ENCODE measurements at regions not wholly inside any gene's neighbourhood (a gene's known extent, or its start where the extent isn't known, plus 50 kb on each side); places are given as distances from the start of the nearest gene placed in this dataset.

DNA sequence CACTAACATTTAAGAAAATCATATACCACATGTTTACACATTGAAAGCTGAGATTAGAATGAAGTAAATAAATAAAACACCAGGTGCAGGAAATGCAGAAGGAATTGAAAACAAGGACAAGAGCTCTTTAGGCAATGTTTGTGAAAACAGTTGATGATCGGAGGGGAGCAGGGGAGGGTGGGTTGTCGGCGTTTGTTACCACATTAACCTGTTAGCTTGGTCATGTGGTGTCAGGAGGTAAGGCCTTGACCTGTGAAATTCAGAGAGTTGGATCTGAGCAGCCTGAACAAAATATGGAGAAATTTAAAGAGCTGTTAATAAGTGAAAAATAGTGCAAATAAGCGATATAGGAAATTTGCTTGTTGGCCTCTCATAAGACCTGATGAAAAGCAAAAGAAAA, 759.9 kb downstream of the PDHA2 start:
- TF ChIP-seq, protein P1, sequence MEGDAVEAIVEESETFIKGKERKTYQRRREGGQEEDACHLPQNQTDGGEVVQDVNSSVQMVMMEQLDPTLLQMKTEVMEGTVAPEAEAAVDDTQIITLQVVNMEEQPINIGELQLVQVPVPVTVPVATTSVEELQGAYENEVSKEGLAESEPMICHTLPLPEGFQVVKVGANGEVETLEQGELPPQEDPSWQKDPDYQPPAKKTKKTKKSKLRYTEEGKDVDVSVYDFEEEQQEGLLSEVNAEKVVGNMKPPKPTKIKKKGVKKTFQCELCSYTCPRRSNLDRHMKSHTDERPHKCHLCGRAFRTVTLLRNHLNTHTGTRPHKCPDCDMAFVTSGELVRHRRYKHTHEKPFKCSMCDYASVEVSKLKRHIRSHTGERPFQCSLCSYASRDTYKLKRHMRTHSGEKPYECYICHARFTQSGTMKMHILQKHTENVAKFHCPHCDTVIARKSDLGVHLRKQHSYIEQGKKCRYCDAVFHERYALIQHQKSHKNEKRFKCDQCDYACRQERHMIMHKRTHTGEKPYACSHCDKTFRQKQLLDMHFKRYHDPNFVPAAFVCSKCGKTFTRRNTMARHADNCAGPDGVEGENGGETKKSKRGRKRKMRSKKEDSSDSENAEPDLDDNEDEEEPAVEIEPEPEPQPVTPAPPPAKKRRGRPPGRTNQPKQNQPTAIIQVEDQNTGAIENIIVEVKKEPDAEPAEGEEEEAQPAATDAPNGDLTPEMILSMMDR (IDR thresholded peaks at IDR 0.05; ENCODE audit: low read depth, low read length, poor library complexity, severe bottlenecking) = no peak
- TF ChIP-seq EZH2phosphoT487 (IDR thresholded peaks at IDR 0.05; ENCODE audit: borderline replicate concordance, low read length) = no peak

Data from DOHH2 (cell line).